ENCODE measurements at regions not wholly inside any gene's neighbourhood (a gene's known extent, or its start where the extent isn't known, plus 50 kb on each side); places are given as distances from the start of the nearest gene placed in this dataset.

- TF ChIP-seq POLR2AphosphoS5 (IDR thresholded peaks at IDR 0.05) = no peak
- no peak for TF ChIP-seq CTCF (IDR thresholded peaks at IDR 0.05)
- no peak for TF ChIP-seq POLR2A (IDR thresholded peaks at IDR 0.05)
- no peak for TF ChIP-seq EP300 (IDR thresholded peaks at IDR 0.05)
Measured at GRCh38 chrX:123088930-123089329, 95.1 kb upstream of the GRIA3 start.
